SHP77 treated with DMSO at 0.1 percent for 48 hours (cell line): ENCODE measurements at regions not wholly inside any gene's neighbourhood (a gene's known extent, or its start where the extent isn't known, plus 50 kb on each side); places are given as distances from the start of the nearest gene placed in this dataset.

Experiments
- DNase-seq: peaks from one replicate; lab custom pipeline; 2025; lab: John Stamatoyannopoulos, UW

GRCh38 chr2:18182861-18183260 lies 304.4 kb downstream of the KCNS3 start:
- no peak for DNase-seq

DNA sequence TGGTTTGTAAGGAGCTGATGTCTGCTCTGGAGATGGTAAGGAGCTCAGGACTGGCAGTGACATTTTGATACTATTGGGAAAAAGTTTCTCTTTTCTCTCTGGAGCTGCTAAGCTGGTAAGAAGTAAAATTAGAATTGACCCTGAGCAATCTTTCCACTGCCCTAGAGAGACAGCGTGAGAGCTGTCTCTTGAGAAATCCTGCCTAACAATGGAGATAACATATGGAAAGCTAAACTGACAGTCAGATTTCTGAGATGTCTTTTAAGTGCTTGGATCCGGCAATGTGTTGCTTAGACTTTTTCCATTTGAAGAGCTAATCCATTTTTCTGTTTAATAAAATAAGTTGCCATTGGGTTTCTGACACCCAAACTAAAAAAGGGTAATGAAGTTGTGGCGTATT lies 302.4 kb downstream of the KCNS3 start:
- no peak for DNase-seq

DNA sequence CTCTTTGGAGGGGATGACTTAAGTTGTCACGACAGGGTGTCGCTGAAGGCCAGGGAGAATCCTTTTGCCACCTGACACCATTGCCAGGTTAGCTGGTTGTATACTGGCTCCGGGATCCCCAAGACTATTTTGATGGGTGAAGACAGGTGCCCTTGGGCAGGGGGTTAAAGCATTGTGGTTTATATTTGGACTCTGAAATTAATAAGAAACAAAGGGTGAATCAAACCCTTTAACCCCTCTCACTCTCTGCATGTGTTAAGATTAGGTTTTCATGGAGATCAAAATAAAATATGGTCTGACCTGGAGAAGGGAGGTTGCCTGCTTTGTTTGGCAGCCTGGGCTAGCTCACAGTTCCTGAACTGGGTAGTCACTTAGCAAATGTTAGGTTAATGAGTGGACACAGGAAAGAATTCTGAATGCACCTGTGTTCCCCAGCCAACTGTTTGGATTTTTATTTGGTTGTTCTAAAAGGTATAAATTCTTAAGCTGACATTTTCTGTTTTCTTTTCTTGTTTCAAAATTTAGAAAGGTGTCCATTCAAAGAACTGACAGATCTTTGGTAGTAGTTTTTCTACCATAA lies 301.7 kb downstream of the KCNS3 start:
- no peak for DNase-seq

DNA sequence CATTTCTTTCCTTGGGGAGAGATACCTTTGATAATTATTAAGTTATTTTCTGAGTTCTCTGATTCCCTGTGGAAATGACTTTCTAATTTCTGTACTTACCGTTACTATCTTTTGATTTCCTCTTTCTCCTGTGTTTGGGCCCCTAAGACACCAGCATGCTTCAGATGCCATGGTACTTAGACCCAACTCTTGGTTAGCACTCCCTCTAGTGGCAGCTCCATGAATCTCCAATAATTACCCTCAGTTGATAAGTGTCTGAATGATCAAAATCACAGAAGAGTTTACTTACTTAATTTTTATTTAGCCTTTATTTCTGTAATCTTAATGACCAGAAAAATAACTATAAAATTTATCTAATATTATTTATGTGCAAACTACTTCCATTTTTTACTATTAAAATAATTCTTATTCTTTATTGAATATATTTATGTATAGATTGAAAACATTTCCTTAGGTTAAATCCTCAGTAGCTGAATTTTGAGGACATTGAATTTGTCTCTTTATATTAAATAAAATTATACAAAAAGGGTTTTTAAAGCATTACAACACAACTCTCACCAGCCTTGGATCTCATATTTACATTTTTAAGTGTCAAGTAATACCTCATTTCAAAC lies 300.4 kb downstream of the KCNS3 start:
- no peak for DNase-seq

- DNase-seq, result no peak
Measured at GRCh38 chr2:18176679-18177215, 298.3 kb downstream of the KCNS3 start.

- DNase-seq, result no peak
Measured at GRCh38 chr2:18172607-18173006, 294.1 kb downstream of the KCNS3 start.

DNA sequence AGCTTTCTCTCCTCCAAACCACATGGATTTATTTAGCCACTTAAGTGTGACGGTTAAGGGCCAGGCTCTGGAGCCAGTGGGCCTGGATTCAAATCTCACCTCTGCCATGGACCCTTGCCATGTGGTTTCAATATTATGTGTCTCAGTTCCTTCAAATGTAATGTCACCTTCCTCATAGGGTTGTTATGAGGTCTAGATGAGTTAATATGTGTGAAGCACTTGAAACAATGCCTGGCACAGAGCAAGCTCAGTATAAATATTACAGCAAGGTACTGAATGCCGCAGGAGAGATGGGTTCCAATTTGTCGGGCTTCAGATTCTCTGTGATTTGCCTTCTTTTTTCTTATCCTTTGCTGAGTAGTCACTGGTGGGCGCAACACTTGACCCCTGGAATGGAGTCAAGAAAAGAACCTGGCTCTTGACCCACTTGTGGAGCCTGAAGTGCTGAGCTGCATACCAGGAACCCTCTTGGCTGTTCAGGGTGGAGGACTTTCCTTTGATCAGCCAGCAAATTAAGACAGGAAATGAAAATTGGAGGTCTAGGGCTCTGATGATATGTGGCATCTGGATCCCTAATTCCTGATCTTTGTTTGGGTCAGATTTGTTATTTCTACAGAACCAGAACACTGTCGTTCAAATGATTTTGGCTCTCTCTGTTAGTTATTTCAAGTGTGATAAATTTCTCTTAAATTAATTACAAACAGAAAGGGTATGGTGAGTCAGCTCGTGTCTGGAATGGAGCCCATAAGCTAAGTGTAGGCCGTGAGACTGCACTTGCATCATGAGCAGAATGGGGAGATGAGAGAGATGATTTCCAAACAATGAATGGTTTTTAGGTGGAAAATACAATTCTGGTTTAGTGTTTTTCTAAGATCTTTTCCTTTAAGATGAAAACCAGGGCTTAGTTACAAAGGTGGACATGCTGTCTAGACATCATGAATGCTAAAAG lies 293.0 kb downstream of the KCNS3 start:
- DNase-seq, result no peak

GRCh38 chr2:18170642-18171041 lies 292.2 kb downstream of the KCNS3 start:
- no peak for DNase-seq

GRCh38 chr2:18169893-18170175 lies 291.4 kb downstream of the KCNS3 start:
- no peak for DNase-seq

GRCh38 chr2:18169121-18169892 lies 290.8 kb downstream of the KCNS3 start:
- no peak for DNase-seq

DNA sequence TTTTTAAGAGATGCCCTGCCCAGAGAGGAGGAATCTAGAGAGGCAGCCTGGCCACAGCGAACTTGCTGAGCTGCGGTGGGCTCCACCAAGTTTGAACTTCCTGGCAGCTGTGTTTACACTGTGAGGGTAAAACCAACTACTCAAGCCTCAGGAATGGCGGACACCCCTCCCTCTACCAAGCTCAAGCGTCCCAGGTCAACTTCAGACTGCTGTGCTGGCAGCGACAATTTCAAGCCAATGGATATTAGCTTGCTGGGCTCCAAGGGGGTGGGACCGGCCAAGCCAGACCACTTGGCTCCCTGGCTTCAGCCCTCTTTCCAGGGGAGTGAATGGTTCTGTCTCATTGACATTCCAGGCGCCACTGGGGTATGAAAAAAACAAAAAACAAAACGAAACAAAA lies 289.4 kb downstream of the KCNS3 start:
- DNase-seq, result no peak

DNA sequence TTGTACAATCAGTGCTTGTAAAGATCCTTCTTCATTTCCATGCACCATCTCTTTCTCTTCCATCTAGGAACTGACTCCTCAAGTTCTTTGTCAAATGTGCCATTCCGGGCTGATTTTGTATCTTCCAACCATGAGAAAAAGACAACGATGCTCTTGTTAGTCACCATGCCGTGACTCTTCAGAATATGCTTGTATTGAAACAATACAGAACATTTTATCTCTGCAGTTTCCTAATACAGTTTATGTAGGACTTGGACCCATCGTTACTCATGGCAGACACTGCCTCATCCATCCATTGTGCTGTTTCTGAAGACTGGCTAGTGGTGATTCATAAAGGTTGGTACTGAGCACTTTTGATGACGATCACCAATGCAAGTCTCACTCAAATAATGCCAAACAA lies 283.2 kb downstream of the KCNS3 start:
- no peak for DNase-seq

DNA sequence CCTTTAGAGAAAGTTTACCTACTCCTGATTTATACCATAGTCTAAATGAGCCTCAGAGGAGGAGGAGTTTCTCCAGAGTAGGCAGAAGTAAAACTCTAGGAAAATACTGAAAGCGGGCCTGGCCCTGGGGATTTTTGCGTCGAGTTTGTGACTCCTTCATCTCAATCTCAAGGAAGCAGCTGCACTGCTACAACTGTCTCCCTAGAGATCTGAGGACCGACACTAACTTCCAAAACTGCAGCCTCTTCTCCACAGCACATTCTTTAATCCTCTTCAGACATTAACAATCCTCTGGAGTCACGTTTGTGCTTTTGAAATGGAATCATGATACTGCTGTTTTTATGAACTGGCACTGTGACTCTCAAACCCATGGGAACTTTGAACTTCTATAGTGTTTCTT lies 281.4 kb downstream of the KCNS3 start:
- no peak for DNase-seq

DNA sequence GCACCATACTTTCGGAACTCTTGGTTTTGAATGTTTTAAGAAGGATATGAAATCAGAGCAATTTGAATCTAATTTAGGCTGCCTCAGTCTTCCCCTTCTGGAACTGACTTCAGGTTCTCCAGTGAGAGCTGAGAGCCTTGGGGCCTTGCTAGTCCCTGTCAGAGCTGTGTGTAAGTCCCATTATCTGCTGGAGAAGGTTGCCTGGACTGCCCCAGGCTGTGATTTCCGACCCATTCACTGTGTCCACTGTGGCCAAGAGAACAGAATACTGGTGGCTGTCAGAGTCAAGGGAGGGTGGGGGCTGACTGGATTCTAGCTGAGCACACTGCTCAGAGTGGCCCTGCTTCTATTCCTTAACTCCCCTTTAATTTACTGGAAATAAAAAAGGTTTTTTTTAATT lies 278.0 kb downstream of the KCNS3 start:
- DNase-seq, result no peak

- DNase-seq, result no peak
Measured at GRCh38 chr2:18156002-18156401, 277.5 kb downstream of the KCNS3 start.

DNA sequence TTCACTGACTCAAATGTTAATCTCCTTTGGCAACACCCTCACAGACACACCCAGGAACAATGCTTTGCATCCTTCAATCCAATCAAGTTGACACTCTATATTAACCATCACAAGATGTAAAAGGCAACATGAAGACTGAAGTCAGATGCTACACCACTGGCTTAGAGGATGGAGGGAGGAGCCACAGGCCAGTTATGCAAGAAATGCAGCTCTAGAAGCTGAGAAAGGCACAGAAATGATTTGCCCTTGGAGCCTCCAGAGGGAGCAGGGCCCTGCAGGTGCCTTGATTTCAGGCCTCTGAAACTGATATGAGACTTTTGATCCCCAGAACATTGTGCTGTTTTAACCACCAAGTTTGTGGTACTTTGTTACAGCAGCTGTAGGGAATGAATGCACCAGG lies 276.3 kb downstream of the KCNS3 start:
- no peak for DNase-seq

DNA sequence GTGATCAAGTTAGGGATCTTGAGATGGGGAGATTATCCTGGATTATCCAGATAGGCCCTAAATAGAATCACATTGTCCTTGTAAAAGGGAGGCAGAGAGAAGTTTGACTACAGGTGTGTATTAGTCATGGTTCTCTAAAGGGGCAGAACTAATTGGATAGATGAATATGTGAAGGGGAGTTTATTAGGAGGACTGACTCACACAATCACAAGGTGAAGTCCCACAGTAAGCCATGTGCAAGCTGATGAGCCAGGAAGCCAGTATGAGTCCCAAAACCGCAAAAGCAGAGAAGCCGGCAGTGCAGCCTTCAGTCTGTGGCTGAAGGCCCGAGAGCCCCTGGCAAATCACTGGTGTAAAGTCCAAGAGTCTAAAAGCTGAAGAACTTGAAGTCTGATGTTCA lies 275.8 kb downstream of the KCNS3 start:
- DNase-seq, result no peak

- no peak for DNase-seq
Measured at GRCh38 chr2:18153741-18154140, 275.3 kb downstream of the KCNS3 start.

GRCh38 chr2:18151237-18151636 lies 272.8 kb downstream of the KCNS3 start:
- DNase-seq, result no peak

DNA sequence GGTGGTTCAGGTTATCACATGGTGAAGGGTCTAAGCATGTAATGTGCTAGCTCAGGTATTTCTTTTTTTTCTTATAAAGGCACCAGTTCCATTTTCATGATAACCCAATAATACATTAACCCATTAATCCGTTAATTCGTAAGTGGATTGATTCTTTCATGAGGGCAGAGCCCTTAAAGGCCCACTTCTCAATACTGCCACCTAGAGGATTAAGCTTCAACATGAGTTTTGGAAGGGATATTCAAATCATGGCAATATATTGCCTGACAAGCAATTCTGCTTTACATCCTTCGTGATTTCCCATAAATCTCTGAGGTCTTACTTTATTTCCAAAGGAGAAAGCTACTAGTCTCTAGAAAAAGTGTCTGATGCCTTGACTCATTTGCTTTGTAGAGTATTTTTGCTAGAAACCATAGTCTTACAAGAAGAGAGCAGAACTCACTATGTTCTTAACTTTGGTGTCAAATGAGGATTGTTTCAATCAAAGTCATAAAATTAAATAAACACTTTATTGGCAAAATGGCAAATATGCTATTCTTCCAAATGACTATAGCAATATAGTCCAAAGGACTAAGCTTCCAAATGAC lies 271.3 kb downstream of the KCNS3 start:
- DNase-seq, result peak; percentile 5

GRCh38 chr2:18136881-18137475 lies 258.5 kb downstream of the KCNS3 start:
- DNase-seq, result no peak

- no peak for DNase-seq
Measured at GRCh38 chr2:18133310-18133709, 254.8 kb downstream of the KCNS3 start.
